Activated T-cell treated with anti-CD3 and anti-CD28 coated beads, Interleukin-2, amount 50 U/mL, for 72 hours (primary cell): ENCODE measurements at regions not wholly inside any gene's neighbourhood (a gene's known extent, or its start where the extent isn't known, plus 50 kb on each side); places are given as distances from the start of the nearest gene placed in this dataset.

Source experiments
- ATAC-seq, 2 donors: fragments of 150-1000 bp; cut with Tn5 transposase; replicated peaks in 1 of 2; 2 replicates each; pipeline ENCODE4 v1.10.0; 2021; ENCODE audit warnings: moderate library complexity in 2 of 2, mild to moderate bottlenecking in 1 of 2
- DNase-seq, 2 donors: peaks; one replicate each; pipeline ENCODE4 v3.0.0; 2021 to 2022; ENCODE audit warnings: mixed read lengths in 1 of 2
- H3K27ac Mint-ChIP-seq: one replicate; pipeline ENCODE4 v1.8.0; 2022; ENCODE audit warnings: mild to moderate bottlenecking, moderate library complexity, mixed read lengths
- H3K27me3 Mint-ChIP-seq: one replicate; pipeline ENCODE4 v1.8.0; 2022; ENCODE audit warnings: low read depth, mixed read lengths
- H3K36me3 Mint-ChIP-seq, 2 donors: one replicate each; pipeline ENCODE4 v1.8.0; 2022; ENCODE audit warnings: mixed read lengths in 2 of 2, mild to moderate bottlenecking in 1 of 2; ENCODE audit not compliant: insufficient read depth in 2 of 2
- H3K4me1 Mint-ChIP-seq: one replicate; pipeline ENCODE4 v1.8.0; 2022; ENCODE audit warnings: low read depth, mixed read lengths
- H3K4me3 Mint-ChIP-seq, 2 donors: one replicate each; pipeline ENCODE4 v1.8.0; 2022; ENCODE audit warnings: mild to moderate bottlenecking in 2 of 2, mixed read lengths in 2 of 2, moderate library complexity in 2 of 2
- H3K9me3 Mint-ChIP-seq, 2 donors: one replicate each; pipeline ENCODE4 v1.8.0; 2022; ENCODE audit warnings: mixed read lengths in 2 of 2

- no peak overlapping the region for H3K4me3 Mint-ChIP-seq
These were observed 282.7 kb upstream of the KLHL1 start for GRCh38 chr13:70390968-70391367.

GRCh38 chr13:70390064-70390463 lies 281.8 kb upstream of the KLHL1 start:
- no peak for DNase-seq
- Mint-ChIP-seq H3K4me3 (no peak overlapping the region), H3K27ac (no peak overlapping the region), H3K36me3 (no peaks in the 10 kb centered on the region), H3K4me1 (no peaks in the 10 kb centered on the region), H3K27me3 (no peaks in the 10 kb centered on the region), H3K9me3 (peaks cover 0 to 6% of the 10 kb centered on the region in 2 donors)
- no peak for ATAC-seq

More at GRCh38 chr13:70390968-70391367, 282.7 kb upstream of the KLHL1 start:
- H3K36me3 Mint-ChIP-seq = no peaks in the 10 kb centered on the region
- no peak overlapping the region for H3K27ac Mint-ChIP-seq
- H3K4me1 Mint-ChIP-seq = no peaks in the 10 kb centered on the region
- no peaks in the 10 kb centered on the region for H3K27me3 Mint-ChIP-seq
- DNase-seq (no peak), ATAC-seq (no peak)
- H3K9me3 Mint-ChIP-seq = peaks cover 0 to 6% of the 10 kb centered on the region in 2 donors

GRCh38 chr13:70388935-70389334 lies 280.7 kb upstream of the KLHL1 start:
- Mint-ChIP-seq H3K27me3 (no peaks in the 10 kb centered on the region), H3K36me3 (no peaks in the 10 kb centered on the region), H3K27ac (no peak overlapping the region), H3K4me1 (no peaks in the 10 kb centered on the region), H3K4me3 (no peak overlapping the region), H3K9me3 (peaks cover 0 to 6% of the 10 kb centered on the region in 2 donors)
- no peak for ATAC-seq
- DNase-seq = no peak

GRCh38 chr13:70386919-70387318 lies 278.7 kb upstream of the KLHL1 start:
- no peak for ATAC-seq
- H3K27ac Mint-ChIP-seq = no peak overlapping the region
- H3K36me3 Mint-ChIP-seq = no peaks in the 10 kb centered on the region
- H3K4me1 Mint-ChIP-seq = no peaks in the 10 kb centered on the region
- H3K4me3 Mint-ChIP-seq = no peak overlapping the region
- no peak for DNase-seq
- no peaks in the 10 kb centered on the region for H3K27me3 Mint-ChIP-seq
- peaks cover 0 to 6% of the 10 kb centered on the region in 2 donors for H3K9me3 Mint-ChIP-seq

- Mint-ChIP-seq H3K9me3 (peaks cover 0 to under 1% of the 10 kb centered on the region in 2 donors), H3K4me1 (no peaks in the 10 kb centered on the region), H3K27ac (no peak overlapping the region), H3K4me3 (no peak overlapping the region), H3K27me3 (no peaks in the 10 kb centered on the region), H3K36me3 (no peaks in the 10 kb centered on the region)
- ATAC-seq (no peak), DNase-seq (no peak)
These were observed 277.6 kb upstream of the KLHL1 start for GRCh38 chr13:70385852-70386251.

GRCh38 chr13:70384156-70384555 lies 275.9 kb upstream of the KLHL1 start:
- H3K4me1 Mint-ChIP-seq = no peaks in the 10 kb centered on the region
- no peaks in the 10 kb centered on the region for H3K27me3 Mint-ChIP-seq
- H3K9me3 Mint-ChIP-seq = peaks cover 0 to 3% of the 10 kb centered on the region in 2 donors
- DNase-seq (no peak), ATAC-seq (no peak)
- H3K36me3 Mint-ChIP-seq = no peaks in the 10 kb centered on the region
- no peak overlapping the region for H3K4me3 Mint-ChIP-seq
- no peak overlapping the region for H3K27ac Mint-ChIP-seq

- H3K27me3 Mint-ChIP-seq = no peaks in the 10 kb centered on the region
- H3K27ac Mint-ChIP-seq = no peak overlapping the region
- H3K36me3 Mint-ChIP-seq = no peaks in the 10 kb centered on the region
- H3K9me3 Mint-ChIP-seq = peaks cover 0 to 3% of the 10 kb centered on the region in 2 donors
- DNase-seq = no peak
- no peak overlapping the region for H3K4me3 Mint-ChIP-seq
- no peak for ATAC-seq
- no peaks in the 10 kb centered on the region for H3K4me1 Mint-ChIP-seq
These were observed 272.6 kb upstream of the KLHL1 start for GRCh38 chr13:70380809-70381208.

- Mint-ChIP-seq H3K27ac (no peak overlapping the region), H3K4me1 (no peaks in the 10 kb centered on the region), H3K27me3 (no peaks in the 10 kb centered on the region), H3K36me3 (no peaks in the 10 kb centered on the region), H3K9me3 (peaks cover 0 to 3% of the 10 kb centered on the region in 2 donors), H3K4me3 (no peak overlapping the region)
- DNase-seq (no peak), ATAC-seq (no peak)
These were observed 267.5 kb upstream of the KLHL1 start for GRCh38 chr13:70375718-70376117.

- Mint-ChIP-seq H3K27ac (no peak overlapping the region), H3K36me3 (no peaks in the 10 kb centered on the region), H3K9me3 (peaks cover 2% of the 10 kb centered on the region in 2 donors), H3K4me1 (no peaks in the 10 kb centered on the region), H3K27me3 (no peaks in the 10 kb centered on the region), H3K4me3 (no peak overlapping the region)
- no peak for ATAC-seq
- DNase-seq = no peak
These were observed 262.7 kb upstream of the KLHL1 start for GRCh38 chr13:70370924-70371323.

- Mint-ChIP-seq H3K36me3 (no peaks in the 10 kb centered on the region), H3K4me1 (no peaks in the 10 kb centered on the region), H3K27me3 (no peaks in the 10 kb centered on the region), H3K27ac (no peak overlapping the region), H3K4me3 (no peak overlapping the region), H3K9me3 (peaks cover 4 to 6% of the 10 kb centered on the region in 2 donors)
- ATAC-seq (no peak), DNase-seq (no peak)
These were observed 258.5 kb upstream of the KLHL1 start for GRCh38 chr13:70366720-70367119.

GRCh38 chr13:70363991-70364390 lies 255.7 kb upstream of the KLHL1 start:
- no peaks in the 10 kb centered on the region for H3K4me1 Mint-ChIP-seq

GRCh38 chr13:70362820-70363570 lies 254.7 kb upstream of the KLHL1 start:
- no peaks in the 10 kb centered on the region for H3K27me3 Mint-ChIP-seq
- no peaks in the 10 kb centered on the region for H3K4me1 Mint-ChIP-seq
- no peaks in the 10 kb centered on the region for H3K36me3 Mint-ChIP-seq
- peaks cover 4 to 6% of the 10 kb centered on the region in 2 donors for H3K9me3 Mint-ChIP-seq
- no peak overlapping the region for H3K27ac Mint-ChIP-seq
- H3K4me3 Mint-ChIP-seq = no peak overlapping the region
- ATAC-seq (no peak), DNase-seq (no peak)

More at GRCh38 chr13:70363991-70364390, 255.7 kb upstream of the KLHL1 start:
- Mint-ChIP-seq H3K27me3 (no peaks in the 10 kb centered on the region), H3K4me3 (no peak overlapping the region), H3K9me3 (peaks cover 4 to 6% of the 10 kb centered on the region in 2 donors), H3K36me3 (no peaks in the 10 kb centered on the region), H3K27ac (no peak overlapping the region)
- no peak for DNase-seq
- ATAC-seq = no peak

- Mint-ChIP-seq H3K36me3 (no peaks in the 10 kb centered on the region), H3K4me1 (no peaks in the 10 kb centered on the region), H3K27me3 (no peaks in the 10 kb centered on the region), H3K9me3 (peaks cover 0 to 6% of the 10 kb centered on the region in 2 donors), H3K27ac (no peak overlapping the region), H3K4me3 (no peak overlapping the region)
- DNase-seq (no peak), ATAC-seq (no peak)
These were observed 248.8 kb upstream of the KLHL1 start for GRCh38 chr13:70357031-70357430.

GRCh38 chr13:70353096-70353495 lies 244.8 kb upstream of the KLHL1 start:
- H3K4me1 Mint-ChIP-seq = no peaks in the 10 kb centered on the region
- H3K27me3 Mint-ChIP-seq = no peaks in the 10 kb centered on the region
- peaks cover 3 to 7% of the 10 kb centered on the region in 2 donors for H3K9me3 Mint-ChIP-seq
- no peak for ATAC-seq
- no peaks in the 10 kb centered on the region for H3K36me3 Mint-ChIP-seq
- no peak for DNase-seq
- H3K4me3 Mint-ChIP-seq = no peak overlapping the region
- H3K27ac Mint-ChIP-seq = no peak overlapping the region
